ENCODE measurements at regions not wholly inside any gene's neighbourhood (a gene's known extent, or its start where the extent isn't known, plus 50 kb on each side); places are given as distances from the start of the nearest gene placed in this dataset.

DNA sequence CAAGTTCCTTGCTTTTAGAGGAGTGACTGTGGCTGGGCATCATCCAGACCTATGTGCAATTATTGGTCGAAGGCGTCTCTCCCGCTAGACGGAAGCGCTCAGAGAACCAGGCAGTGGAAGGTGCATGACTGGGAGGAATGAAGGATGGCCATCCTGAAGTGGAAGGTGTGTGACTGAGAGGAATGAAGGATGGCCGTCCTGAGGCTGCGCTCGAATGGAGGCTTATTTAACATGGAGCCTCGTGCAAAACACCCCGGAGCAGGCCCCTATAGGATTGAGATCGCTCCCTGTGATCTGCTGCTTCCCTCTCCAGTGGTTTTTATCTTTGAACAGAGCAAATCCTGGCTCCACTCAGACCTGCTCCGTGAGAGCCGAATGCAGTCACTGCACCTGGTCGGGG, 140.2 kb upstream of the ID2 start:
- WGBS, result 96% methylated on average over 14 of the region's 14 CpGs
- H3K9me3 ChIP-seq (ENCODE audit: control insufficient read depth in 4 of 4, low read length in 3 of 4), result no peaks in the 10 kb centered on the region
- H3K9ac ChIP-seq (ENCODE audit: low read depth in 1 of 2, low read length in 2 of 2), result no peak overlapping the region
- no peak overlapping the region for H3K27ac ChIP-seq (ENCODE audit: low read depth in 1 of 2, low read length in 2 of 2)
- DNase-seq (ENCODE audit: low spot score), result no peak
- no peak overlapping the region for H3K4me3 ChIP-seq (ENCODE audit: low read depth in 1 of 3, low read length in 3 of 3)
- no peaks in the 10 kb centered on the region for H3K36me3 ChIP-seq (ENCODE audit: control insufficient read depth in 4 of 4, insufficient read depth in 3 of 4, low read depth in 1 of 4, low read length in 3 of 4)
- TF ChIP-seq SP1 (IDR thresholded peaks at IDR 0.05) (no peak), TAF1 (conservative IDR thresholded peaks at IDR 0.05) (no peak), JUND (IDR thresholded peaks at IDR 0.05) (no peak), FOXA1 (IDR thresholded peaks at IDR 0.05) (no peak), RXRA (IDR thresholded peaks at IDR 0.05) (no peak), YY1 (IDR thresholded peaks at IDR 0.05) (no peak), RAD21 (IDR thresholded peaks at IDR 0.05) (no peak)
- TF ChIP-seq, protein P1, sequence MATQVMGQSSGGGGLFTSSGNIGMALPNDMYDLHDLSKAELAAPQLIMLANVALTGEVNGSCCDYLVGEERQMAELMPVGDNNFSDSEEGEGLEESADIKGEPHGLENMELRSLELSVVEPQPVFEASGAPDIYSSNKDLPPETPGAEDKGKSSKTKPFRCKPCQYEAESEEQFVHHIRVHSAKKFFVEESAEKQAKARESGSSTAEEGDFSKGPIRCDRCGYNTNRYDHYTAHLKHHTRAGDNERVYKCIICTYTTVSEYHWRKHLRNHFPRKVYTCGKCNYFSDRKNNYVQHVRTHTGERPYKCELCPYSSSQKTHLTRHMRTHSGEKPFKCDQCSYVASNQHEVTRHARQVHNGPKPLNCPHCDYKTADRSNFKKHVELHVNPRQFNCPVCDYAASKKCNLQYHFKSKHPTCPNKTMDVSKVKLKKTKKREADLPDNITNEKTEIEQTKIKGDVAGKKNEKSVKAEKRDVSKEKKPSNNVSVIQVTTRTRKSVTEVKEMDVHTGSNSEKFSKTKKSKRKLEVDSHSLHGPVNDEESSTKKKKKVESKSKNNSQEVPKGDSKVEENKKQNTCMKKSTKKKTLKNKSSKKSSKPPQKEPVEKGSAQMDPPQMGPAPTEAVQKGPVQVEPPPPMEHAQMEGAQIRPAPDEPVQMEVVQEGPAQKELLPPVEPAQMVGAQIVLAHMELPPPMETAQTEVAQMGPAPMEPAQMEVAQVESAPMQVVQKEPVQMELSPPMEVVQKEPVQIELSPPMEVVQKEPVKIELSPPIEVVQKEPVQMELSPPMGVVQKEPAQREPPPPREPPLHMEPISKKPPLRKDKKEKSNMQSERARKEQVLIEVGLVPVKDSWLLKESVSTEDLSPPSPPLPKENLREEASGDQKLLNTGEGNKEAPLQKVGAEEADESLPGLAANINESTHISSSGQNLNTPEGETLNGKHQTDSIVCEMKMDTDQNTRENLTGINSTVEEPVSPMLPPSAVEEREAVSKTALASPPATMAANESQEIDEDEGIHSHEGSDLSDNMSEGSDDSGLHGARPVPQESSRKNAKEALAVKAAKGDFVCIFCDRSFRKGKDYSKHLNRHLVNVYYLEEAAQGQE (IDR thresholded peaks at IDR 0.05), result no peak
- TF ChIP-seq, protein P2, sequence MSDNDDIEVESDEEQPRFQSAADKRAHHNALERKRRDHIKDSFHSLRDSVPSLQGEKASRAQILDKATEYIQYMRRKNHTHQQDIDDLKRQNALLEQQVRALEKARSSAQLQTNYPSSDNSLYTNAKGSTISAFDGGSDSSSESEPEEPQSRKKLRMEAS (IDR thresholded peaks at IDR 0.05), result no peak
- TF ChIP-seq, protein P3, sequence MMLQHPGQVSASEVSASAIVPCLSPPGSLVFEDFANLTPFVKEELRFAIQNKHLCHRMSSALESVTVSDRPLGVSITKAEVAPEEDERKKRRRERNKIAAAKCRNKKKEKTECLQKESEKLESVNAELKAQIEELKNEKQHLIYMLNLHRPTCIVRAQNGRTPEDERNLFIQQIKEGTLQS (IDR thresholded peaks at IDR 0.05), result no peak
- TF ChIP-seq, protein P4, sequence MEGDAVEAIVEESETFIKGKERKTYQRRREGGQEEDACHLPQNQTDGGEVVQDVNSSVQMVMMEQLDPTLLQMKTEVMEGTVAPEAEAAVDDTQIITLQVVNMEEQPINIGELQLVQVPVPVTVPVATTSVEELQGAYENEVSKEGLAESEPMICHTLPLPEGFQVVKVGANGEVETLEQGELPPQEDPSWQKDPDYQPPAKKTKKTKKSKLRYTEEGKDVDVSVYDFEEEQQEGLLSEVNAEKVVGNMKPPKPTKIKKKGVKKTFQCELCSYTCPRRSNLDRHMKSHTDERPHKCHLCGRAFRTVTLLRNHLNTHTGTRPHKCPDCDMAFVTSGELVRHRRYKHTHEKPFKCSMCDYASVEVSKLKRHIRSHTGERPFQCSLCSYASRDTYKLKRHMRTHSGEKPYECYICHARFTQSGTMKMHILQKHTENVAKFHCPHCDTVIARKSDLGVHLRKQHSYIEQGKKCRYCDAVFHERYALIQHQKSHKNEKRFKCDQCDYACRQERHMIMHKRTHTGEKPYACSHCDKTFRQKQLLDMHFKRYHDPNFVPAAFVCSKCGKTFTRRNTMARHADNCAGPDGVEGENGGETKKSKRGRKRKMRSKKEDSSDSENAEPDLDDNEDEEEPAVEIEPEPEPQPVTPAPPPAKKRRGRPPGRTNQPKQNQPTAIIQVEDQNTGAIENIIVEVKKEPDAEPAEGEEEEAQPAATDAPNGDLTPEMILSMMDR (IDR thresholded peaks at IDR 0.05; ENCODE audit: low read depth, low read length, missing input control), result no peak
- TF ChIP-seq, protein P5, sequence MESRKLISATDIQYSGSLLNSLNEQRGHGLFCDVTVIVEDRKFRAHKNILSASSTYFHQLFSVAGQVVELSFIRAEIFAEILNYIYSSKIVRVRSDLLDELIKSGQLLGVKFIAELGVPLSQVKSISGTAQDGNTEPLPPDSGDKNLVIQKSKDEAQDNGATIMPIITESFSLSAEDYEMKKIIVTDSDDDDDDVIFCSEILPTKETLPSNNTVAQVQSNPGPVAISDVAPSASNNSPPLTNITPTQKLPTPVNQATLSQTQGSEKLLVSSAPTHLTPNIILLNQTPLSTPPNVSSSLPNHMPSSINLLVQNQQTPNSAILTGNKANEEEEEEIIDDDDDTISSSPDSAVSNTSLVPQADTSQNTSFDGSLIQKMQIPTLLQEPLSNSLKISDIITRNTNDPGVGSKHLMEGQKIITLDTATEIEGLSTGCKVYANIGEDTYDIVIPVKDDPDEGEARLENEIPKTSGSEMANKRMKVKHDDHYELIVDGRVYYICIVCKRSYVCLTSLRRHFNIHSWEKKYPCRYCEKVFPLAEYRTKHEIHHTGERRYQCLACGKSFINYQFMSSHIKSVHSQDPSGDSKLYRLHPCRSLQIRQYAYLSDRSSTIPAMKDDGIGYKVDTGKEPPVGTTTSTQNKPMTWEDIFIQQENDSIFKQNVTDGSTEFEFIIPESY (IDR thresholded peaks at IDR 0.05), result no peak
- H3K27me3 ChIP-seq (ENCODE audit: control insufficient read depth in 4 of 4, insufficient read depth in 4 of 4, low read length in 3 of 4), result no peaks in the 10 kb centered on the region
- H3K4me1 ChIP-seq (ENCODE audit: control insufficient read depth in 4 of 4, insufficient read depth in 4 of 4, low read length in 3 of 4), result peaks cover 0 to 9% (median 3%) of the 10 kb centered on the region in 4 donors

DNA sequence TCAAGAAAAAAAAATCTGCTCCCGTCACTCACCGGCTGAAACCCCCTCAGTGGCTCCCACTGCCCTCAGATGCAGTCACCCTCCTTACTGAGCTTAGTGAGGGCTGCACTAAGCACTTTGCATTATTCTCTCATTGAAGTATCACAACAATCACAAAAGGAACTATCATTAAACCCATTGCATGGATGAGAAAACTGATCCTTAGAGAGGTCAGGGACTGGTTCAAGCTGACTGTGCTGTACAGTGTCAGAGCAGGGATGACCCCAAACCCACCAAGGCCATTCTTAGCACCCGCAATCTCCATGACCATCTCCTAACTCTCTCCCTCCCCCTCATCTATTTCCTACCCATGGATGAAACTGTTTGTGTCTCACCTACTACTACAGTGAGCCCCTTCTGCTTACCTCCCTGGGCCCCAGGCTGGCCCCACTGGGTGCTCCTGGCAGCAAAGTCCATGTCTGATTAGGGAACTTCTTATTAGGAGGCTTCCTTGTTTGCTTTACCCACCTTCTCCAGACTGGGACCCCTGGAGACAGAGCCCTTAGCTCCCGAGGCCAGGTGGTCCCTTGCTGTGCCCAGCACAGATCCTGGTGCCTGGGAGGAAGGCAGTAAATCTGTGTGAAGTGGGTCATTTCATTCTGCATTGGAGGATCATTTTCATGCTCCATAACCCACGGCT, 139.3 kb upstream of the ID2 start:
- Histone ChIP-seq H3K36me3 (ENCODE audit: control insufficient read depth in 4 of 4, insufficient read depth in 3 of 4, low read depth in 1 of 4, low read length in 3 of 4) (no peaks in the 10 kb centered on the region), H3K9ac (ENCODE audit: low read depth in 1 of 2, low read length in 2 of 2) (no peak overlapping the region), H3K4me1 (ENCODE audit: control insufficient read depth in 4 of 4, insufficient read depth in 4 of 4, low read length in 3 of 4) (peaks cover 0 to 9% (median 2%) of the 10 kb centered on the region in 4 donors), H3K9me3 (ENCODE audit: control insufficient read depth in 4 of 4, low read length in 3 of 4) (no peaks in the 10 kb centered on the region), H3K27me3 (ENCODE audit: control insufficient read depth in 4 of 4, insufficient read depth in 4 of 4, low read length in 3 of 4) (no peaks in the 10 kb centered on the region), H3K4me3 (ENCODE audit: low read depth in 1 of 3, low read length in 3 of 3) (no peak overlapping the region), H3K27ac (ENCODE audit: low read depth in 1 of 2, low read length in 2 of 2) (peak overlapping the region; percentile 61 to 73)
- DNase-seq (ENCODE audit: low spot score), result no peak
- WGBS, result 90% methylated on average over 5 of the region's 5 CpGs
- TF ChIP-seq, protein P5 (IDR thresholded peaks at IDR 0.05), result no peak
